Loucy (cell line): ENCODE measurements at regions not wholly inside any gene's neighbourhood (a gene's known extent, or its start where the extent isn't known, plus 50 kb on each side); places are given as distances from the start of the nearest gene placed in this dataset.

Source experiments
- CTCF ChIP-seq: fragments of 200-600 bp; sonication (generic); conservative IDR thresholded peaks from 2 replicates; pipeline ENCODE4 v1.5.1; 2014; ENCODE audit warnings: mild to moderate bottlenecking, antibody characterized with exemption, low read length
- EZH2phosphoT487 ChIP-seq: fragments of 200-600 bp; IDR thresholded peaks from 2 replicates; pipeline ENCODE4 v1.6.1; 2018; ENCODE audit warnings: antibody characterized with exemption, mild to moderate bottlenecking, moderate library complexity, borderline replicate concordance

- TF ChIP-seq CTCF (no peak), EZH2phosphoT487 (no peak)
These were observed 137.4 kb upstream of the PRMT8 start for GRCh38 chr12:3353621-3354020.
